Astrocyte of the spinal cord (primary cell): ENCODE measurements at regions not wholly inside any gene's neighbourhood (a gene's known extent, or its start where the extent isn't known, plus 50 kb on each side); places are given as distances from the start of the nearest gene placed in this dataset.
"Not testable (repeated sequence)": the region's sequence is repeated elsewhere in the genome, so short reads cannot be mapped to it uniquely, and the experiment has no call there.

Experiments
- DNase-seq: peaks from one replicate; pipeline ENCODE4 v3.0.0; 2011; ENCODE audit warnings: low read depth, low spot score
- H3K4me3 ChIP-seq: 2 replicates; pipeline ENCODE4 v1.5.1; 2011; ENCODE audit warnings: low read depth, mild to moderate bottlenecking, low read length, moderate library complexity
- CTCF ChIP-seq: IDR thresholded peaks from 2 replicates; pipeline ENCODE4 v1.5.1; 2012; ENCODE audit warnings: low read depth, mild to moderate bottlenecking, low read length, inconsistent platforms
- in situ Hi-C: cut with HindIII; loops from 2 replicates; pipeline ENCODE4 v1.10.0; 2017; ENCODE audit warnings: low sequenced_read_pairs

- no peak for DNase-seq
- no peak for TF ChIP-seq CTCF
- in situ Hi-C loops, result no loop called here
- H3K4me3 ChIP-seq, result no peak overlapping the region
Observed at GRCh38 chr17:59491353-59492090, 73.9 kb upstream of the DHX40 start.

- no peak for DNase-seq
- TF ChIP-seq CTCF, result no peak
- no peak overlapping the region for H3K4me3 ChIP-seq
- in situ Hi-C loops, result no loop called here
Observed at GRCh38 chr17:59492091-59492451, 73.3 kb upstream of the DHX40 start.

- DNase-seq, result no peak
- TF ChIP-seq CTCF, result no peak
- H3K4me3 ChIP-seq, result no peak overlapping the region
- in situ Hi-C loops, result no loop called here
Observed at GRCh38 chr17:59493867-59494266, 71.5 kb upstream of the DHX40 start.

GRCh38 chr17:59494757-59495368 lies 70.5 kb upstream of the DHX40 start:
- no peak for TF ChIP-seq CTCF
- in situ Hi-C loops, result no loop called here
- DNase-seq, result no peak
- H3K4me3 ChIP-seq, result no peak overlapping the region

GRCh38 chr17:59496178-59496577 lies 69.2 kb upstream of the DHX40 start:
- no peak overlapping the region for H3K4me3 ChIP-seq
- in situ Hi-C loops, result no loop called here
- no peak for DNase-seq
- no peak for TF ChIP-seq CTCF

- no peak for TF ChIP-seq CTCF
- peak; percentile 14 for DNase-seq
- in situ Hi-C loops, result no loop called here
- H3K4me3 ChIP-seq, result no peak overlapping the region
Observed at GRCh38 chr17:59498530-59499307, 66.7 kb upstream of the DHX40 start.

GRCh38 chr17:59500086-59500655 lies 65.2 kb upstream of the DHX40 start:
- in situ Hi-C loops, DNase-seq, H3K4me3 ChIP-seq: not testable (repeated sequence)
